ENCODE measurements at regions not wholly inside any gene's neighbourhood (a gene's known extent, or its start where the extent isn't known, plus 50 kb on each side); places are given as distances from the start of the nearest gene placed in this dataset.

- TF ChIP-seq CTCF (IDR thresholded peaks at IDR 0.05; ENCODE audit: low read length) (no peak), EZH2 (optimal IDR thresholded peaks at IDR 0.05; ENCODE audit: low read depth, low read length) (no peak), EZH2phosphoT487 (IDR thresholded peaks at IDR 0.05; ENCODE audit: low read length) (no peak)
These were observed 52.5 kb upstream of the VSTM5 start for GRCh38 chr11:93902921-93903320.

All from MM.1S (cell line).